ENCODE measurements at regions not wholly inside any gene's neighbourhood (a gene's known extent, or its start where the extent isn't known, plus 50 kb on each side); places are given as distances from the start of the nearest gene placed in this dataset.

- DNase-seq: no peak
- ChIA-PET POLR2A (no interaction called here), CTCF (no interaction called here)
- intact Hi-C loops (cut with micrococcal nuclease): no loop called here
- H3K27ac Mint-ChIP-seq: no peak overlapping the region
- no peaks in the 10 kb centered on the region for H3K9me3 Mint-ChIP-seq
- H3K4me3 Mint-ChIP-seq: no peak overlapping the region
- H3K27me3 Mint-ChIP-seq: no peaks in the 10 kb centered on the region
- H3K36me3 Mint-ChIP-seq: no peaks in the 10 kb centered on the region
- H3K4me1 Mint-ChIP-seq (ENCODE audit: low read depth): no peaks in the 10 kb centered on the region
These were observed 96.5 kb downstream of the KCNE4 start for GRCh38 chr2:223148516-223148915.

- Mint-ChIP-seq H3K4me3 (no peak overlapping the region), H3K36me3 (no peaks in the 10 kb centered on the region), H3K27me3 (no peaks in the 10 kb centered on the region), H3K4me1 (ENCODE audit: low read depth) (no peaks in the 10 kb centered on the region), H3K27ac (no peak overlapping the region), H3K9me3 (no peaks in the 10 kb centered on the region)
- ChIA-PET POLR2A (no interaction called here), CTCF (no interaction called here)
- DNase-seq: no peak
- intact Hi-C loops (cut with micrococcal nuclease): no loop called here
These were observed 104.0 kb downstream of the KCNE4 start for GRCh38 chr2:223155956-223156355.

- no peak overlapping the region for H3K27ac Mint-ChIP-seq
- no peaks in the 10 kb centered on the region for H3K9me3 Mint-ChIP-seq
- H3K27me3 Mint-ChIP-seq: no peaks in the 10 kb centered on the region
- ChIA-PET POLR2A (no interaction called here), CTCF (interaction anchor here (0.7 kb wide), 1 partner anchor 498 kb away, joined by 3 read pairs; no protein-coding TSS in a partner anchor)
- intact Hi-C loops (cut with micrococcal nuclease): no loop called here
- no peaks in the 10 kb centered on the region for H3K36me3 Mint-ChIP-seq
- no peak for DNase-seq
- no peak overlapping the region for H3K4me3 Mint-ChIP-seq
- no peaks in the 10 kb centered on the region for H3K4me1 Mint-ChIP-seq (ENCODE audit: low read depth)
These were observed 110.0 kb downstream of the KCNE4 start for GRCh38 chr2:223161873-223162458.

- Mint-ChIP-seq H3K36me3 (no peaks in the 10 kb centered on the region), H3K27ac (no peak overlapping the region), H3K4me3 (no peak overlapping the region), H3K4me1 (ENCODE audit: low read depth) (no peaks in the 10 kb centered on the region), H3K27me3 (no peaks in the 10 kb centered on the region), H3K9me3 (no peaks in the 10 kb centered on the region)
- intact Hi-C loops (cut with micrococcal nuclease): no loop called here
- CTCF ChIA-PET: no interaction called here
- no peak for DNase-seq
- POLR2A ChIA-PET: no interaction called here
These were observed 113.6 kb downstream of the KCNE4 start for GRCh38 chr2:223165423-223166214.

- DNase-seq: no peak
- H3K36me3 Mint-ChIP-seq: no peaks in the 10 kb centered on the region
- no peak overlapping the region for H3K4me3 Mint-ChIP-seq
- H3K9me3 Mint-ChIP-seq: no peaks in the 10 kb centered on the region
- H3K4me1 Mint-ChIP-seq (ENCODE audit: low read depth): no peaks in the 10 kb centered on the region
- intact Hi-C loops (cut with micrococcal nuclease): no loop called here
- no peak overlapping the region for H3K27ac Mint-ChIP-seq
- CTCF ChIA-PET: no interaction called here
- POLR2A ChIA-PET: no interaction called here
- H3K27me3 Mint-ChIP-seq: no peaks in the 10 kb centered on the region
These were observed 114.2 kb downstream of the KCNE4 start for GRCh38 chr2:223166215-223166493.

GRCh38 chr2:223166983-223167650 is 115.1 kb downstream of the KCNE4 start:
- ChIA-PET CTCF (no interaction called here), POLR2A (no interaction called here)
- H3K27ac Mint-ChIP-seq: no peak overlapping the region
- intact Hi-C loops (cut with micrococcal nuclease): no loop called here
- DNase-seq: no peak
- no peak overlapping the region for H3K4me3 Mint-ChIP-seq
- no peaks in the 10 kb centered on the region for H3K9me3 Mint-ChIP-seq
- no peaks in the 10 kb centered on the region for H3K27me3 Mint-ChIP-seq
- H3K4me1 Mint-ChIP-seq (ENCODE audit: low read depth): no peaks in the 10 kb centered on the region
- H3K36me3 Mint-ChIP-seq: no peaks in the 10 kb centered on the region

GRCh38 chr2:223169830-223170605 is 118.0 kb downstream of the KCNE4 start:
- Mint-ChIP-seq H3K4me1 (ENCODE audit: low read depth) (no peaks in the 10 kb centered on the region), H3K27ac (no peak overlapping the region), H3K36me3 (no peaks in the 10 kb centered on the region), H3K4me3 (no peak overlapping the region), H3K27me3 (no peaks in the 10 kb centered on the region), H3K9me3 (no peaks in the 10 kb centered on the region)
- intact Hi-C loops (cut with micrococcal nuclease): no loop called here
- ChIA-PET POLR2A (no interaction called here), CTCF (no interaction called here)
- DNase-seq: no peak

GRCh38 chr2:223176970-223177369 is 125.0 kb downstream of the KCNE4 start:
- H3K9me3 Mint-ChIP-seq: no peaks in the 10 kb centered on the region
- H3K27me3 Mint-ChIP-seq: no peaks in the 10 kb centered on the region
- no peak for DNase-seq
- no peaks in the 10 kb centered on the region for H3K4me1 Mint-ChIP-seq (ENCODE audit: low read depth)
- intact Hi-C loops (cut with micrococcal nuclease): no loop called here
- no peak overlapping the region for H3K4me3 Mint-ChIP-seq
- no peak overlapping the region for H3K27ac Mint-ChIP-seq
- no peaks in the 10 kb centered on the region for H3K36me3 Mint-ChIP-seq
- ChIA-PET POLR2A (no interaction called here), CTCF (no interaction called here)

GRCh38 chr2:223180463-223180862 is 128.5 kb downstream of the KCNE4 start:
- ChIA-PET POLR2A (no interaction called here), CTCF (no interaction called here)
- H3K4me3 Mint-ChIP-seq: no peak overlapping the region
- H3K27me3 Mint-ChIP-seq: no peaks in the 10 kb centered on the region
- no peak overlapping the region for H3K27ac Mint-ChIP-seq
- intact Hi-C loops (cut with micrococcal nuclease): no loop called here
- no peaks in the 10 kb centered on the region for H3K9me3 Mint-ChIP-seq
- H3K36me3 Mint-ChIP-seq: no peaks in the 10 kb centered on the region
- no peak for DNase-seq
- H3K4me1 Mint-ChIP-seq (ENCODE audit: low read depth): no peaks in the 10 kb centered on the region

GRCh38 chr2:223181561-223181960 is 129.6 kb downstream of the KCNE4 start:
- no peak for DNase-seq
- intact Hi-C loops (cut with micrococcal nuclease): no loop called here
- Mint-ChIP-seq H3K4me3 (no peak overlapping the region), H3K27me3 (no peaks in the 10 kb centered on the region), H3K4me1 (ENCODE audit: low read depth) (no peaks in the 10 kb centered on the region), H3K36me3 (no peaks in the 10 kb centered on the region), H3K9me3 (no peaks in the 10 kb centered on the region), H3K27ac (no peak overlapping the region)
- ChIA-PET POLR2A (no interaction called here), CTCF (no interaction called here)

- intact Hi-C loops (cut with micrococcal nuclease): no loop called here
- H3K36me3 Mint-ChIP-seq: no peaks in the 10 kb centered on the region
- H3K27me3 Mint-ChIP-seq: no peaks in the 10 kb centered on the region
- CTCF ChIA-PET: no interaction called here
- H3K4me1 Mint-ChIP-seq (ENCODE audit: low read depth): no peaks in the 10 kb centered on the region
- no peak overlapping the region for H3K4me3 Mint-ChIP-seq
- no peaks in the 10 kb centered on the region for H3K9me3 Mint-ChIP-seq
- POLR2A ChIA-PET: no interaction called here
- DNase-seq: no peak
- no peak overlapping the region for H3K27ac Mint-ChIP-seq
These were observed 130.4 kb downstream of the KCNE4 start for GRCh38 chr2:223182356-223182755.

GRCh38 chr2:223185638-223186037 is 133.6 kb downstream of the KCNE4 start:
- CTCF ChIA-PET: no interaction called here
- no peak for DNase-seq
- no peaks in the 10 kb centered on the region for H3K36me3 Mint-ChIP-seq

More at GRCh38 chr2:223185638-223186037, 133.6 kb downstream of the KCNE4 start:
- no peaks in the 10 kb centered on the region for H3K27me3 Mint-ChIP-seq
- intact Hi-C loops (cut with micrococcal nuclease): no loop called here
- POLR2A ChIA-PET: no interaction called here
- no peak overlapping the region for H3K27ac Mint-ChIP-seq
- no peak overlapping the region for H3K4me3 Mint-ChIP-seq
- no peaks in the 10 kb centered on the region for H3K9me3 Mint-ChIP-seq
- H3K4me1 Mint-ChIP-seq (ENCODE audit: low read depth): no peaks in the 10 kb centered on the region

Data from activated CD4-positive, alpha-beta memory T cell treated with anti-CD3 and anti-CD28 coated beads for 36 hours (primary cell).